ENCODE measurements at regions not wholly inside any gene's neighbourhood (a gene's known extent, or its start where the extent isn't known, plus 50 kb on each side); places are given as distances from the start of the nearest gene placed in this dataset.

- H3K4me3 Mint-ChIP-seq, result no peak overlapping the region
Observed at GRCh38 chr18:63071701-63072141, 247.8 kb downstream of the BCL2 start.

DNA sequence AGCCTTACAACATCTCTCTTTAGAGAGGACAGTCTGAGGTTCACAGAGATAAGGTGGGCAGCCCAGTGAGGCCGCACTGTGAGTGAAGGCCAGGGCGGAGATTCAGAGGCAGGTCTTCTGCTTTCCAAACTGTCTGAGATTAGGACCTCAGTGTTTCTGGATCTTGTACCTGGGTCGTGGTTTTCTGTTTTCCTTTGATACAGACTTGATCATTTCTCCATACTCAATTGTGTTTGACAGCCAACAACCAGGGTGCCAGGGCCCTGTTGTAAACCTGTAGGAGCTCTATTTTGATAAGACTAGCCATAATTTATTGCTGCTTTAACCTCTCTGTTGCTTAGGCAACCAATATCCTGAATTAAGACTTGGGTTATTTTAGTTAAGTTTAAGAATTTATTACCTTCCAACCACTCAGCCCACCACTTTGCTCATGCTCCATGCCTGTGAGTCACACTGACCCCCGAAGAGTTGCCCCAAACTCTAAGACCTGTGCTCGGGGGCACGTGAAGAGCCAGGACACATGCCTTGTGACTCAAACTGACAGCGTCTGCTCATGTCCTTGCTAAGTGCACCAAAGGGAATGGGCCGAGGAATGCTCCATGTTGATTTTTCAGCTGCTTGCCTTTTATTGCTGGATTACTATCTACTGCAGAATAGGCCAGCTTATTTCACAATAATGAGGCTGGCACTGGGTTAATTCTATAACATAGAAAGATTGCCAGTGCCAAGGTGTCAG lies 248.6 kb downstream of the BCL2 start:
- Mint-ChIP-seq H3K27ac (no peak overlapping the region), H3K36me3 (ENCODE audit: low read depth) (no peaks in the 10 kb centered on the region), H3K9me3 (ENCODE audit: low read depth) (no peaks in the 10 kb centered on the region), H3K27me3 (no peaks in the 10 kb centered on the region), H3K4me1 (peaks cover 11% of the 10 kb centered on the region), H3K4me3 (no peak overlapping the region)
- ATAC-seq (no peak), DNase-seq (no peak)
- POLR2A ChIA-PET, result no interaction called here
- CTCF ChIA-PET, result interaction anchor here (0.5 to 1.3 kb wide), 3 partner anchors 12 to 48 kb away, joined by 3 to 7 read pairs (median 3); no protein-coding TSS in a partner anchor
- intact Hi-C loops (cut with DNase I, micrococcal nuclease), result no loop called here

More at GRCh38 chr18:63071701-63072141, 247.8 kb downstream of the BCL2 start:
- intact Hi-C loops (cut with DNase I, micrococcal nuclease), result no loop called here
- DNase-seq (no peak), ATAC-seq (no peak)
- ChIA-PET CTCF (interaction anchor here (0.5 to 1.4 kb wide), 3 partner anchors 22 to 55 kb away, joined by 3 to 4 read pairs (median 3); no protein-coding TSS in a partner anchor), POLR2A (no interaction called here)
- peaks cover 1% of the 10 kb centered on the region for H3K27me3 Mint-ChIP-seq
- H3K4me1 Mint-ChIP-seq, result peaks cover 11% of the 10 kb centered on the region
- no peak overlapping the region for H3K27ac Mint-ChIP-seq
- H3K36me3 Mint-ChIP-seq (ENCODE audit: low read depth), result no peaks in the 10 kb centered on the region
- H3K9me3 Mint-ChIP-seq (ENCODE audit: low read depth), result no peaks in the 10 kb centered on the region

DNA sequence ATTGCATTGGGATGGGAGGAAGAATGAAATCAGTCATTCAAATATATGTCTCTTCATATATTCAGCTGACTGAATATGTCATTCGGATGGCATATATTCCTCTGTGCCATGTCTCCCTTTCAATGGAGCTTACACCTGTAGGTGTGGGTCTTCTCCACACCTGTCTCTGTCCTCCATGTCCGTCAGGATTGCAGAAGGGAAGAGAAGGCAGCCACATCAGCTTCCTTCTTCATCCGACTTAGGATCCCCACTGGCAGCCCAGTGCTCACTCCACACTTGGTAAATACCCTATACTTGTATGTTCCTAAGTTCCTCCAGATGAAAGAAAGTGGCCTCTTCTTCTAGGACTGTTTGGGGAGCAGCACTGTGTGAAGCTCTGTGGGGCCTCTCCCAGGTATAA lies 250.1 kb downstream of the BCL2 start:
- no peak overlapping the region for H3K27ac Mint-ChIP-seq
- intact Hi-C loops (cut with DNase I, micrococcal nuclease), result no loop called here

DNA sequence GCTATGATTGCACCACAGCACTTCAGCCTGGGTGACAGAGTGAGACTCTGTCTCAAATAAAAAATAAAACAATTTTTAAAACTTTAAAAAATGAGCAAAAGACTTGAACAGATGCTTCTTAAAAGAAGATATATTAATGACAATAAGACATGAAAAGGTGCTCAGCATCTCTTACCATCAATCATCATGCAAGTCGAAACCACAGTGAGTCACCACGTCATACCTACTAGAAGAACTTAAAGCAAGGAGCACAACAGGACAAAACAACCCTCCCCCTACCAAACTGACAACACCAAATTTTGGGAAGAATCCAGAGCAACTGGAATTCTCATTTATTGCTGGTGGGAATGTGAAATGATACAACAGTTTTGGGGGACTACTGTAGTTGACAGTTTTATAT lies 251.6 kb downstream of the BCL2 start:
- DNase-seq, result peak; percentile 42

More for the DNA sequence above, 250.1 kb downstream of the BCL2 start:
- Mint-ChIP-seq H3K4me3 (no peak overlapping the region), H3K36me3 (ENCODE audit: low read depth) (no peaks in the 10 kb centered on the region), H3K4me1 (peaks cover 4% of the 10 kb centered on the region), H3K27me3 (peaks cover 2% of the 10 kb centered on the region), H3K9me3 (ENCODE audit: low read depth) (no peaks in the 10 kb centered on the region)
- DNase-seq (no peak), ATAC-seq (no peak)
- ChIA-PET CTCF (interaction anchor here (0.6 to 1.3 kb wide), 2 partner anchors 11 to 30 kb away, joined by 3 to 7 read pairs; no protein-coding TSS in a partner anchor), POLR2A (no interaction called here)

GRCh38 chr18:63065172-63065571 lies 254.4 kb downstream of the BCL2 start:
- peaks cover 4% of the 10 kb centered on the region for H3K4me1 Mint-ChIP-seq
- intact Hi-C loops (cut with DNase I, micrococcal nuclease), result no loop called here
- H3K36me3 Mint-ChIP-seq (ENCODE audit: low read depth), result no peaks in the 10 kb centered on the region
- no peak for ATAC-seq
- POLR2A ChIA-PET, result no interaction called here
- no peak overlapping the region for H3K4me3 Mint-ChIP-seq
- H3K9me3 Mint-ChIP-seq (ENCODE audit: low read depth), result no peaks in the 10 kb centered on the region
- no peak overlapping the region for H3K27ac Mint-ChIP-seq
- peaks cover 2% of the 10 kb centered on the region for H3K27me3 Mint-ChIP-seq
- no peak for DNase-seq
- CTCF ChIA-PET, result interaction anchor here (0.6 kb wide), 1 partner anchor 17 kb away, joined by 3 read pairs; no protein-coding TSS in a partner anchor

More for the DNA sequence above, 251.6 kb downstream of the BCL2 start:
- intact Hi-C loops (cut with DNase I, micrococcal nuclease), result no loop called here
- Mint-ChIP-seq H3K4me1 (peaks cover 4% of the 10 kb centered on the region), H3K9me3 (ENCODE audit: low read depth) (no peaks in the 10 kb centered on the region), H3K4me3 (no peak overlapping the region), H3K27ac (no peak overlapping the region), H3K27me3 (peaks cover 2% of the 10 kb centered on the region), H3K36me3 (ENCODE audit: low read depth) (no peaks in the 10 kb centered on the region)
- ChIA-PET POLR2A (no interaction called here), CTCF (no interaction called here)
- peak; percentile 74 for ATAC-seq

DNA sequence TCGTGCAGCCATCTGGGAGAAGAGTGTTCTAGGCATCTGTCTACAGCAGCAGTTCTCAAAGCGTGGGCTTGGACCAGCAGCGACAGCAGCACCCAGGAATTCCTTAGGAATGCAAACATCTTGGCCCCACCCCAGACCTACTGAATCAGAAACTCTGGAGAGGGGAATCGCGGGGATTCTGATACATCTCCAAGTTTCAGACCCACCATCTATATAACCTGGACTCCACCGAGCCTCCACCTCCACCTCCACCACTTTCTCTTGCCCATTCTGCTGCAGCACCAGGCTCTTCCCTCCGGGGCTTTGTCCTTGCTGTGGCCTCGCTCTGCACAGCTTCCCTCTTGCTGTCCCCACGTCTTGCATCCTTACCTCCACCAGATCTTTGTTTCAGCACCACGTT lies 256.4 kb downstream of the BCL2 start:
- Mint-ChIP-seq H3K4me1 (peaks cover 4% of the 10 kb centered on the region), H3K4me3 (no peak overlapping the region), H3K27ac (no peak overlapping the region), H3K9me3 (ENCODE audit: low read depth) (no peaks in the 10 kb centered on the region), H3K36me3 (ENCODE audit: low read depth) (no peaks in the 10 kb centered on the region), H3K27me3 (peaks cover 2% of the 10 kb centered on the region)
- ChIA-PET POLR2A (no interaction called here), CTCF (no interaction called here)
- ATAC-seq (no peak), DNase-seq (no peak)
- intact Hi-C loops (cut with DNase I, micrococcal nuclease), result no loop called here

DNA sequence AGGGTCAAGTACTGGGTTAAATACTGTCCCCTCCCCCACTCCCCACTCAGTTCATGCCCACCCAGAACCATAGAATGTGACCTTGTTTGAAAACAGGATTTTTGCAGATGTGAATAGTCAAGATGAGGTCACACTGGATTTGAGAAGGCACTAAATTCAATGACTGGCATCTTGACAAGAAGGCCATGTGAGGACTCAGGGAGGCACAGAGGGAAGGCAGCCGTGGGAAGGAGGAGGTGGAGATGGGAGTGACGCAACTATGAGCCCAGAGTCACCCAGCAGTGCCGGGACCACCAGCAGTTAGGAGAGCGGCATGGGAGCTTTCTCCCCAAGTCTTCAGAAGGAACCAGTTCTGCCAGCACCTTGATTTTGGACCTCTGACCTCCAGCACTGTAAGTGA lies 257.3 kb downstream of the BCL2 start:
- Mint-ChIP-seq H3K4me1 (no peaks in the 10 kb centered on the region), H3K4me3 (no peak overlapping the region), H3K9me3 (ENCODE audit: low read depth) (no peaks in the 10 kb centered on the region), H3K36me3 (ENCODE audit: low read depth) (no peaks in the 10 kb centered on the region), H3K27me3 (peaks cover 2% of the 10 kb centered on the region), H3K27ac (no peak overlapping the region)
- DNase-seq (no peak), ATAC-seq (no peak)
- ChIA-PET CTCF (interaction anchor here (1.0 to 1.1 kb wide), 2 partner anchors 33 to 264 kb away, joined by 3 read pairs; no protein-coding TSS in a partner anchor), POLR2A (no interaction called here)
- intact Hi-C loops (cut with DNase I, micrococcal nuclease), result no loop called here

DNA sequence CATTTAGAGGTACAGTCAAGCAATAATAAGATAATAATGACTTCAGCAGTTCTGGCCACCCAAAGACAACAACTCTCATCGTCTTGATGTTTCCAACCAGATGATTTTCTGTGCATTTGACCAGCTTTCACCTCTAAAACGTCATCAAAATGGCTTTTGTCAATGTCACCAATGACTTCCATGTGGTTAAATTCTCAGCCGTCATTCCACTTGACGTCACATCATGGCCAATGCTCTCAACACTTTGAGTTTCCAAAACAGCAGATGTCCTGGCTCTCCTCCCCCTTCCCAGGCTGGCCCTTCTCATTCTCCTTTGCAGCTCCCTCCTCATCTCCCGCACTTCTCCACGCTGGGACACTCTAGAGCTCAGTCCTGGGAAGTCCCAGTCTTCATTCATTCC lies 258.3 kb downstream of the BCL2 start:
- ChIA-PET CTCF (interaction anchor here (0.7 to 1.0 kb wide), 2 partner anchors 47 to 265 kb away, joined by 3 read pairs; no protein-coding TSS in a partner anchor), POLR2A (no interaction called here)
- H3K9me3 Mint-ChIP-seq (ENCODE audit: low read depth), result no peaks in the 10 kb centered on the region
- no peak overlapping the region for H3K4me3 Mint-ChIP-seq
- H3K27ac Mint-ChIP-seq, result no peak overlapping the region
- no peaks in the 10 kb centered on the region for H3K36me3 Mint-ChIP-seq (ENCODE audit: low read depth)
- intact Hi-C loops (cut with DNase I, micrococcal nuclease), result no loop called here
- DNase-seq (no peak), ATAC-seq (no peak)
- H3K27me3 Mint-ChIP-seq, result peaks cover 2% of the 10 kb centered on the region
- no peaks in the 10 kb centered on the region for H3K4me1 Mint-ChIP-seq

DNA sequence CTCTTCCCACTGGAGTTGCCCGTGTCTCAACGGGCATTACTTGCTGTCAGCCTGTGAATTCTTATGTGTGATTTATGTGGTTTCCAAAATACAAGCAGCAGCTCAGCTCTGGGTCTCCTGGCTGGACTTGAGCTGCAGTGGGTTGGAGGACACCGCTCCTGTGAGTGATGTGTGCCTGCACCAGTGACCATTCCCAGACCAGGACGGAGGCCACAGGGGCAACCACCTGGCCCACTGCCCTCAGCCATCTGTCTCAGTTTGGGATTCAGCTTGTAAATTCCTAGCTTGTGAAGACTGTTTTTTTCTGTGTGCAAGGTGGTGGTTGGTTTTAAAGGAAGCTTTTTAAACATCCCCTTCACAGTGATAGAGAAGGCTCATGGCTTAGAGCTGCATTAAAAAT lies 261.0 kb downstream of the BCL2 start:
- Mint-ChIP-seq H3K4me3 (no peak overlapping the region), H3K27me3 (no peaks in the 10 kb centered on the region), H3K4me1 (peaks cover 6% of the 10 kb centered on the region), H3K36me3 (ENCODE audit: low read depth) (no peaks in the 10 kb centered on the region), H3K9me3 (ENCODE audit: low read depth) (no peaks in the 10 kb centered on the region), H3K27ac (no peak overlapping the region)
- intact Hi-C loops (cut with DNase I, micrococcal nuclease), result no loop called here
- POLR2A ChIA-PET, result no interaction called here
- DNase-seq (no peak), ATAC-seq (no peak)
- CTCF ChIA-PET, result interaction anchor here (0.7 to 2.2 kb wide), 9 partner anchors 9 to 871 kb away, joined by 3 to 12 read pairs (median 3); no protein-coding TSS in a partner anchor

DNA sequence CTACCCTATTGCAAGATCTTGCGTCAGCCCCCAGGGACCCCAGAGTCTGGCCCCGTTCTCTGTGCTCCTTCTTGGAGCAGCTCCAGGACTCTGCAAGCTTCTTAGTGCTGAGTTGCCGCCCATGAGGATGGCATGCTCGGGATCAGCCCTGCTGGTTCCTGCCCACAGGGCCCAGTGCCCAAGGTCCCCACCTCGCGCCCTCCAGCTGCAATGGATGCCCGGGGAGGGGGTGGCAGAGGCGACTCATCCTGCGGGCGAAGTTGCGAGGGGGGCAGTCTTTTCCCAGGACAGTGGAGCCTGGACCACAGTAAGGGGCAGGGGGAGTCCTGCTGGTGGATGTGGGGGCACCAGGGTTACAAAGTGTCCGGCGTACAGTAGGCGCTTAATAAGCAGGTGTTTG lies 261.9 kb downstream of the BCL2 start:
- Mint-ChIP-seq H3K4me1 (peaks cover 6% of the 10 kb centered on the region), H3K27ac (no peak overlapping the region), H3K4me3 (no peak overlapping the region), H3K27me3 (no peaks in the 10 kb centered on the region), H3K36me3 (ENCODE audit: low read depth) (no peaks in the 10 kb centered on the region), H3K9me3 (ENCODE audit: low read depth) (no peaks in the 10 kb centered on the region)
- ATAC-seq, result no peak
- DNase-seq, result no peak
- POLR2A ChIA-PET, result interaction anchor here (0.6 kb wide), 1 partner anchor 49 kb away, joined by 3 read pairs; no protein-coding TSS in a partner anchor
- CTCF ChIA-PET, result interaction anchor here (0.7 kb wide), 1 partner anchor 870 kb away, joined by 3 read pairs; no protein-coding TSS in a partner anchor
- intact Hi-C loops (cut with DNase I, micrococcal nuclease), result no loop called here

GRCh38 chr18:63054901-63055584 lies 264.5 kb downstream of the BCL2 start:
- H3K4me3 Mint-ChIP-seq, result no peak overlapping the region
- intact Hi-C loops (cut with DNase I, micrococcal nuclease), result no loop called here
- H3K4me1 Mint-ChIP-seq, result peaks cover 10% of the 10 kb centered on the region
- ChIA-PET CTCF (no interaction called here), POLR2A (no interaction called here)
- DNase-seq (no peak), ATAC-seq (no peak)
- no peaks in the 10 kb centered on the region for H3K27me3 Mint-ChIP-seq
- no peaks in the 10 kb centered on the region for H3K9me3 Mint-ChIP-seq (ENCODE audit: low read depth)
- no peak overlapping the region for H3K27ac Mint-ChIP-seq
- no peaks in the 10 kb centered on the region for H3K36me3 Mint-ChIP-seq (ENCODE audit: low read depth)

GRCh38 chr18:63051928-63052327 lies 267.6 kb downstream of the BCL2 start:
- ChIA-PET CTCF (interaction anchor here (0.6 to 1.4 kb wide), 4 partner anchors 9 to 45 kb away, joined by 3 to 4 read pairs (median 3); no protein-coding TSS in a partner anchor), POLR2A (no interaction called here)
- intact Hi-C loops (cut with DNase I, micrococcal nuclease), result no loop called here
- DNase-seq (no peak), ATAC-seq (no peak)
- Mint-ChIP-seq H3K36me3 (ENCODE audit: low read depth) (no peaks in the 10 kb centered on the region), H3K27ac (no peak overlapping the region), H3K4me1 (peaks cover 10% of the 10 kb centered on the region), H3K9me3 (ENCODE audit: low read depth) (no peaks in the 10 kb centered on the region), H3K27me3 (peaks cover under 1% of the 10 kb centered on the region), H3K4me3 (no peak overlapping the region)
